ENCODE measurements at regions not wholly inside any gene's neighbourhood (a gene's known extent, or its start where the extent isn't known, plus 50 kb on each side); places are given as distances from the start of the nearest gene placed in this dataset.
"Not testable (repeated sequence)": the region's sequence is repeated elsewhere in the genome, so short reads cannot be mapped to it uniquely, and the experiment has no call there.

- DNase-seq, result no peak
- Histone ChIP-seq H2BK120ac (ENCODE audit: insufficient read depth, low read length, poor library complexity) (no peak overlapping the region), H2BK5ac (ENCODE audit: low read depth, low read length, poor library complexity) (no peak overlapping the region), H3K27me3 (ENCODE audit: insufficient read depth, low read length) (no peaks in the 10 kb centered on the region), H2BK12ac (ENCODE audit: low read length) (no peak overlapping the region), H3K36me3 (ENCODE audit: control insufficient read depth in 1 of 2, insufficient read depth in 2 of 2, low read length in 2 of 2) (no peaks in the 10 kb centered on the region), H3K9ac (ENCODE audit: low read length) (no peak overlapping the region), H3K4ac (ENCODE audit: low read depth, low read length) (no peak overlapping the region), H4K8ac (ENCODE audit: low read depth, low read length) (no peak overlapping the region), H3K79me2 (ENCODE audit: control insufficient read depth, insufficient read depth, low read length, poor library complexity) (no peaks in the 10 kb centered on the region), H4K12ac (ENCODE audit: low read depth, low read length) (no peak overlapping the region), H2AK5ac (ENCODE audit: low read length) (no peak overlapping the region), H4K91ac (ENCODE audit: low read depth, low read length) (no peak overlapping the region), H3K18ac (ENCODE audit: low read length) (no peak overlapping the region), H3K27ac (ENCODE audit: low read depth, low read length) (no peak overlapping the region), H3K4me2 (ENCODE audit: low read length) (no peak overlapping the region), H3K4me1 (ENCODE audit: control insufficient read depth in 1 of 2, insufficient read depth in 2 of 2, low read length in 2 of 2) (no peaks in the 10 kb centered on the region), H2AFZ (ENCODE audit: insufficient read depth, low read length, poor library complexity) (no peak overlapping the region), H3K9me3 (ENCODE audit: insufficient read depth, low read depth, low read length) (no peaks in the 10 kb centered on the region), H3K14ac (ENCODE audit: low read length) (no peak overlapping the region), H3K79me1 (ENCODE audit: low read length) (no peaks in the 10 kb centered on the region), H3K23ac (ENCODE audit: low read length) (no peak overlapping the region), H3K4me3 (ENCODE audit: low read depth, low read length) (no peak overlapping the region)
- WGBS (ENCODE audit: extremely low coverage, insufficient coverage, insufficient read length), result no CpG with 5 or more reads among the region's 1 CpG
Measured at GRCh38 chr6:126891158-126891557, 227.3 kb upstream of the RSPO3 start.

- WGBS (ENCODE audit: extremely low coverage, insufficient coverage, insufficient read length), result no CpG with 5 or more reads among the region's 5 CpGs
- H2AFZ ChIP-seq (ENCODE audit: insufficient read depth, low read length, poor library complexity), result not testable (repeated sequence)
Measured at GRCh38 chr6:126892869-126893268, 225.6 kb upstream of the RSPO3 start.

GRCh38 chr6:126897758-126898157 lies 220.7 kb upstream of the RSPO3 start:
- H2BK12ac ChIP-seq (ENCODE audit: low read length), result no peak overlapping the region
- no peak overlapping the region for H2AFZ ChIP-seq (ENCODE audit: insufficient read depth, low read length, poor library complexity)
- peaks cover 2% of the 10 kb centered on the region for H3K27me3 ChIP-seq (ENCODE audit: insufficient read depth, low read length)
- no peak overlapping the region for H4K8ac ChIP-seq (ENCODE audit: low read depth, low read length)
- no peaks in the 10 kb centered on the region for H3K79me2 ChIP-seq (ENCODE audit: control insufficient read depth, insufficient read depth, low read length, poor library complexity)
- no peak overlapping the region for H3K14ac ChIP-seq (ENCODE audit: low read length)
- no peak overlapping the region for H2BK120ac ChIP-seq (ENCODE audit: insufficient read depth, low read length, poor library complexity)
- H2BK5ac ChIP-seq (ENCODE audit: low read depth, low read length, poor library complexity), result no peak overlapping the region
- H3K79me1 ChIP-seq (ENCODE audit: low read length), result no peaks in the 10 kb centered on the region
- H3K23ac ChIP-seq (ENCODE audit: low read length), result no peak overlapping the region
- WGBS (ENCODE audit: extremely low coverage, insufficient coverage, insufficient read length), result no CpG with 5 or more reads among the region's 4 CpGs
- H3K4ac ChIP-seq (ENCODE audit: low read depth, low read length), result no peak overlapping the region
- H4K12ac ChIP-seq (ENCODE audit: low read depth, low read length), result no peak overlapping the region
- DNase-seq, result no peak
- no peak overlapping the region for H3K9ac ChIP-seq (ENCODE audit: low read length)
- H3K4me3 ChIP-seq (ENCODE audit: low read depth, low read length), result no peak overlapping the region
- H3K4me1 ChIP-seq (ENCODE audit: control insufficient read depth in 1 of 2, insufficient read depth in 2 of 2, low read length in 2 of 2), result no peaks in the 10 kb centered on the region
- H3K27ac ChIP-seq (ENCODE audit: low read depth, low read length), result no peak overlapping the region
- H3K9me3 ChIP-seq (ENCODE audit: insufficient read depth, low read depth, low read length), result no peaks in the 10 kb centered on the region
- H2AK5ac ChIP-seq (ENCODE audit: low read length), result no peak overlapping the region
- no peaks in the 10 kb centered on the region for H3K36me3 ChIP-seq (ENCODE audit: control insufficient read depth in 1 of 2, insufficient read depth in 2 of 2, low read length in 2 of 2)
- no peak overlapping the region for H4K91ac ChIP-seq (ENCODE audit: low read depth, low read length)
- H3K4me2 ChIP-seq (ENCODE audit: low read length), result no peak overlapping the region
- no peak overlapping the region for H3K18ac ChIP-seq (ENCODE audit: low read length)

More at GRCh38 chr6:126892869-126893268, 225.6 kb upstream of the RSPO3 start:
- not testable (repeated sequence) for H2BK5ac ChIP-seq (ENCODE audit: low read depth, low read length, poor library complexity); H3K36me3 ChIP-seq (ENCODE audit: control insufficient read depth in 1 of 2, insufficient read depth in 2 of 2, low read length in 2 of 2); H3K23ac ChIP-seq (ENCODE audit: low read length); H3K27ac ChIP-seq (ENCODE audit: low read depth, low read length); H3K79me2 ChIP-seq (ENCODE audit: control insufficient read depth, insufficient read depth, low read length, poor library complexity); H3K4me2 ChIP-seq (ENCODE audit: low read length); H3K18ac ChIP-seq (ENCODE audit: low read length); H2BK120ac ChIP-seq (ENCODE audit: insufficient read depth, low read length, poor library complexity); H3K9ac ChIP-seq (ENCODE audit: low read length); H2AK5ac ChIP-seq (ENCODE audit: low read length); H3K4me1 ChIP-seq (ENCODE audit: control insufficient read depth in 1 of 2, insufficient read depth in 2 of 2, low read length in 2 of 2); DNase-seq; H4K91ac ChIP-seq (ENCODE audit: low read depth, low read length); H3K4me3 ChIP-seq (ENCODE audit: low read depth, low read length); H3K4ac ChIP-seq (ENCODE audit: low read depth, low read length); H3K79me1 ChIP-seq (ENCODE audit: low read length); H3K14ac ChIP-seq (ENCODE audit: low read length); H2BK12ac ChIP-seq (ENCODE audit: low read length); H3K9me3 ChIP-seq (ENCODE audit: insufficient read depth, low read depth, low read length); H4K12ac ChIP-seq (ENCODE audit: low read depth, low read length); H3K27me3 ChIP-seq (ENCODE audit: insufficient read depth, low read length); H4K8ac ChIP-seq (ENCODE audit: low read depth, low read length)

- Histone ChIP-seq H2AK5ac (ENCODE audit: low read length) (no peak overlapping the region), H3K27me3 (ENCODE audit: insufficient read depth, low read length) (no peaks in the 10 kb centered on the region), H3K4me1 (ENCODE audit: control insufficient read depth in 1 of 2, insufficient read depth in 2 of 2, low read length in 2 of 2) (no peaks in the 10 kb centered on the region), H3K36me3 (ENCODE audit: control insufficient read depth in 1 of 2, insufficient read depth in 2 of 2, low read length in 2 of 2) (no peaks in the 10 kb centered on the region), H4K12ac (ENCODE audit: low read depth, low read length) (no peak overlapping the region), H3K18ac (ENCODE audit: low read length) (no peak overlapping the region), H3K9me3 (ENCODE audit: insufficient read depth, low read depth, low read length) (no peaks in the 10 kb centered on the region), H3K27ac (ENCODE audit: low read depth, low read length) (no peak overlapping the region), H3K4ac (ENCODE audit: low read depth, low read length) (no peak overlapping the region), H4K8ac (ENCODE audit: low read depth, low read length) (no peak overlapping the region), H2BK120ac (ENCODE audit: insufficient read depth, low read length, poor library complexity) (no peak overlapping the region), H3K9ac (ENCODE audit: low read length) (no peak overlapping the region), H3K79me1 (ENCODE audit: low read length) (no peaks in the 10 kb centered on the region), H3K4me2 (ENCODE audit: low read length) (no peak overlapping the region), H3K23ac (ENCODE audit: low read length) (no peak overlapping the region), H3K79me2 (ENCODE audit: control insufficient read depth, insufficient read depth, low read length, poor library complexity) (no peaks in the 10 kb centered on the region), H2AFZ (ENCODE audit: insufficient read depth, low read length, poor library complexity) (no peak overlapping the region), H3K14ac (ENCODE audit: low read length) (no peak overlapping the region), H2BK5ac (ENCODE audit: low read depth, low read length, poor library complexity) (no peak overlapping the region), H4K91ac (ENCODE audit: low read depth, low read length) (no peak overlapping the region), H3K4me3 (ENCODE audit: low read depth, low read length) (no peak overlapping the region), H2BK12ac (ENCODE audit: low read length) (no peak overlapping the region)
- no peak for DNase-seq
- no CpG with 5 or more reads among the region's 1 CpG for WGBS (ENCODE audit: extremely low coverage, insufficient coverage, insufficient read length)
Measured at GRCh38 chr6:126904176-126904575, 214.3 kb upstream of the RSPO3 start.

Measured in trophoblast cell (in vitro differentiated cells and primary cell).